ENCODE measurements at regions not wholly inside any gene's neighbourhood (a gene's known extent, or its start where the extent isn't known, plus 50 kb on each side); places are given as distances from the start of the nearest gene placed in this dataset.

GRCh38 chr1:194374649-194375048, 1188.2 kb upstream of the B3GALT2 start:
- DNase-seq (ENCODE audit: low read depth): no peak
- H3K4me3 ChIP-seq (ENCODE audit: low read length): no peak overlapping the region
- TF ChIP-seq, protein P1, sequence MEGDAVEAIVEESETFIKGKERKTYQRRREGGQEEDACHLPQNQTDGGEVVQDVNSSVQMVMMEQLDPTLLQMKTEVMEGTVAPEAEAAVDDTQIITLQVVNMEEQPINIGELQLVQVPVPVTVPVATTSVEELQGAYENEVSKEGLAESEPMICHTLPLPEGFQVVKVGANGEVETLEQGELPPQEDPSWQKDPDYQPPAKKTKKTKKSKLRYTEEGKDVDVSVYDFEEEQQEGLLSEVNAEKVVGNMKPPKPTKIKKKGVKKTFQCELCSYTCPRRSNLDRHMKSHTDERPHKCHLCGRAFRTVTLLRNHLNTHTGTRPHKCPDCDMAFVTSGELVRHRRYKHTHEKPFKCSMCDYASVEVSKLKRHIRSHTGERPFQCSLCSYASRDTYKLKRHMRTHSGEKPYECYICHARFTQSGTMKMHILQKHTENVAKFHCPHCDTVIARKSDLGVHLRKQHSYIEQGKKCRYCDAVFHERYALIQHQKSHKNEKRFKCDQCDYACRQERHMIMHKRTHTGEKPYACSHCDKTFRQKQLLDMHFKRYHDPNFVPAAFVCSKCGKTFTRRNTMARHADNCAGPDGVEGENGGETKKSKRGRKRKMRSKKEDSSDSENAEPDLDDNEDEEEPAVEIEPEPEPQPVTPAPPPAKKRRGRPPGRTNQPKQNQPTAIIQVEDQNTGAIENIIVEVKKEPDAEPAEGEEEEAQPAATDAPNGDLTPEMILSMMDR (conservative IDR thresholded peaks at IDR 0.05; ENCODE audit: low read length): no peak

GRCh38 chr1:194372266-194372665, 1185.9 kb upstream of the B3GALT2 start:
- H3K4me3 ChIP-seq (ENCODE audit: low read length): no peak overlapping the region
- TF ChIP-seq, protein P1 (conservative IDR thresholded peaks at IDR 0.05; ENCODE audit: low read length): no peak
- no peak for DNase-seq (ENCODE audit: low read depth)

DNA sequence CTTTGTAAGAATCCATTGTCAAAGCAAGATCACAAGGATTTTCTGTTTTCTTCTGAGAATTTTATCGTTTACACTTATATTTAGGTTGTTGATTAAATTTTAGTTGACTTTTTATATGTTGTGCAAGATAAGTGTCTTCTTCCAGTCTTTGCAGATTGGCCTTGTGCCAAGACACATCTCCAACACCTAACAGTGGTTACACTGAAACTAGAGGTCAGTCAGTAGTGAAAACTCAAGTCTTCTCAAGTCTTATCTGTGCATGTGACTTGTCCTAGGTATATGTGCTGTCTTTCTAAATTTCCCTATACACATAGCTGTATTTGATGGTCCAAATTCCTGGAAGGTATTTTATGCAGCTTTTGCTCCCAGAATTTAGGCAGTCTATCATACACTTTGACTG, 1183.2 kb upstream of the B3GALT2 start:
- no peak for DNase-seq (ENCODE audit: low read depth)
- H3K4me3 ChIP-seq (ENCODE audit: low read length): no peak overlapping the region
- TF ChIP-seq, protein P1 (conservative IDR thresholded peaks at IDR 0.05; ENCODE audit: low read length): no peak

- no peak overlapping the region for H3K4me3 ChIP-seq (ENCODE audit: low read length)
- DNase-seq (ENCODE audit: low read depth): no peak
- TF ChIP-seq, protein P1 (conservative IDR thresholded peaks at IDR 0.05; ENCODE audit: low read length): no peak
Observed at GRCh38 chr1:194369060-194369459, 1182.6 kb upstream of the B3GALT2 start.

GRCh38 chr1:194367121-194367520, 1180.7 kb upstream of the B3GALT2 start:
- TF ChIP-seq, protein P1 (conservative IDR thresholded peaks at IDR 0.05; ENCODE audit: low read length): no peak
- no peak for DNase-seq (ENCODE audit: low read depth)

DNA sequence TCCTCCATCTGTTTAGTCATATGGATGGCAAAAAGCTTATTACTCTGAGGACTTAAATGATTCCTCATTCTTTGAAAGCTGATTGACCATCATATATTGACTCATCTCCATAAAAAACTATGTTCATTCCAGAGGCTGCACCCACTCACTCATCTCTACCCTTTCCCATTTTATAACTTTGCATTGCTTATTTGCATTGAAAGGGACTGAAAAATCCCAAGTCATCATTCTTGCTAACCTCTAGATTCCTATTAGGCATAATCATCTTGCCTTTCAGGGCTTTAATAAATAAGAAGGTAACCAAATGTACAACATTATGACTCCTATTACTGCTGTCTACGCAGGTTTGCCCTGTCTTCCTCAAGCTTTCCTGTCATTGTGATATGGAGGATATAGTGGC, 1180.3 kb upstream of the B3GALT2 start:
- TF ChIP-seq, protein P1 (conservative IDR thresholded peaks at IDR 0.05; ENCODE audit: low read length): no peak
- no peak overlapping the region for H3K4me3 ChIP-seq (ENCODE audit: low read length)
- no peak for DNase-seq (ENCODE audit: low read depth)

More at GRCh38 chr1:194367121-194367520, 1180.7 kb upstream of the B3GALT2 start:
- no peak overlapping the region for H3K4me3 ChIP-seq (ENCODE audit: low read length)

GRCh38 chr1:194362327-194362726, 1175.9 kb upstream of the B3GALT2 start:
- no peak overlapping the region for H3K4me3 ChIP-seq (ENCODE audit: low read length)
- no peak for DNase-seq (ENCODE audit: low read depth)
- TF ChIP-seq, protein P1 (conservative IDR thresholded peaks at IDR 0.05; ENCODE audit: low read length): no peak
